ENCODE measurements at regions not wholly inside any gene's neighbourhood (a gene's known extent, or its start where the extent isn't known, plus 50 kb on each side); places are given as distances from the start of the nearest gene placed in this dataset.

DNA sequence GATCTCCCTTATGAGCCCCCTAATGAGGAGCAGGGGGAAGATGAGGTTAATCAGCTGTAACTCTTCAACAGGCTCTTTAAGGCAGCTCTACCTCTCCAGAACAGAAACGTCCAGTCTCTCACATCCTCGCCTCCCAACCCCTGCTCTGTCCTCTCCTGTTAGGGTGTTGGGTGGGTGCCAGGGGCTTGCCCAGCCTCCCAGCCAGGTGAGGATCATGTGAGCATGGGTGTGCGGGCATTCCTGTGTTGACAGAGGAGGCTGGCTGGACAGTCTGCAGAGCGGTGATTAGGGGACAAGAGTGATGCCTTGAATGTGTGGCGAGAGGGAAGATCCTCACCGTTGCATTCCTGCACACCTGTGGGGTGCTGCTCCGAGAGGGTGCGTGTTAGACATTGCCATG is 51.7 kb downstream of the CCDC180 start:
- DNase-seq (ENCODE audit: extremely low spot score), result no peak
- Histone ChIP-seq H3K27ac (replicated peaks in 1 of 4) (no peak overlapping the region), H3K36me3 (peaks cover 9 to 98% (median 42%) of the 10 kb centered on the region in 4 donors), H3K4me1 (no peaks in the 10 kb centered on the region), H3K4me3 (no peak overlapping the region), H3K9me3 (no peaks in the 10 kb centered on the region), H3K27me3 (no peaks in the 10 kb centered on the region)
- intact Hi-C loops (cut with DNase I), result loop anchor here (5.0 kb wide), 1 partner anchor 1203 kb away; no protein-coding TSS in a partner anchor
- WGBS, result 83% methylated on average over 5 of the region's 8 CpGs
- TF ChIP-seq, protein P1, sequence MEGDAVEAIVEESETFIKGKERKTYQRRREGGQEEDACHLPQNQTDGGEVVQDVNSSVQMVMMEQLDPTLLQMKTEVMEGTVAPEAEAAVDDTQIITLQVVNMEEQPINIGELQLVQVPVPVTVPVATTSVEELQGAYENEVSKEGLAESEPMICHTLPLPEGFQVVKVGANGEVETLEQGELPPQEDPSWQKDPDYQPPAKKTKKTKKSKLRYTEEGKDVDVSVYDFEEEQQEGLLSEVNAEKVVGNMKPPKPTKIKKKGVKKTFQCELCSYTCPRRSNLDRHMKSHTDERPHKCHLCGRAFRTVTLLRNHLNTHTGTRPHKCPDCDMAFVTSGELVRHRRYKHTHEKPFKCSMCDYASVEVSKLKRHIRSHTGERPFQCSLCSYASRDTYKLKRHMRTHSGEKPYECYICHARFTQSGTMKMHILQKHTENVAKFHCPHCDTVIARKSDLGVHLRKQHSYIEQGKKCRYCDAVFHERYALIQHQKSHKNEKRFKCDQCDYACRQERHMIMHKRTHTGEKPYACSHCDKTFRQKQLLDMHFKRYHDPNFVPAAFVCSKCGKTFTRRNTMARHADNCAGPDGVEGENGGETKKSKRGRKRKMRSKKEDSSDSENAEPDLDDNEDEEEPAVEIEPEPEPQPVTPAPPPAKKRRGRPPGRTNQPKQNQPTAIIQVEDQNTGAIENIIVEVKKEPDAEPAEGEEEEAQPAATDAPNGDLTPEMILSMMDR (IDR thresholded peaks at IDR 0.05), result no peak
- TF ChIP-seq EP300 (IDR thresholded peaks at IDR 0.05) (no peak), POLR2AphosphoS5 (IDR thresholded peaks at IDR 0.05) (no peak), POLR2A (IDR thresholded peaks at IDR 0.05; ENCODE audit: low read depth) (no peak)
